Sigmoid colon (tissue), 4 donors: ENCODE measurements at regions not wholly inside any gene's neighbourhood (a gene's known extent, or its start where the extent isn't known, plus 50 kb on each side); places are given as distances from the start of the nearest gene placed in this dataset.

Experiments
- EP300 ChIP-seq, 4 donors: sonication (generic); formaldehyde crosslinking; IDR thresholded peaks; one replicate each; pipeline ENCODE4 v1.6.1; 2017; ENCODE audit warnings: antibody characterized with exemption in 4 of 4
- POLR2AphosphoS5 ChIP-seq, 4 donors: sonication (generic); formaldehyde crosslinking; IDR thresholded peaks; one replicate each; pipeline ENCODE4 v1.6.1; 2017; ENCODE audit warnings: antibody characterized with exemption in 4 of 4
- TF ChIP-seq, protein P1 (sequence below), 4 experiments: fragments of 450-650 bp in 3 of 4; fragments of 200-600 bp in 1 of 4; IDR thresholded peaks; one replicate each; pipeline ENCODE4 v1.5.1; 2016 to 2019; ENCODE audit warnings: antibody characterized with exemption in 4 of 4, mild to moderate bottlenecking in 3 of 4, moderate library complexity in 2 of 4

DNA sequence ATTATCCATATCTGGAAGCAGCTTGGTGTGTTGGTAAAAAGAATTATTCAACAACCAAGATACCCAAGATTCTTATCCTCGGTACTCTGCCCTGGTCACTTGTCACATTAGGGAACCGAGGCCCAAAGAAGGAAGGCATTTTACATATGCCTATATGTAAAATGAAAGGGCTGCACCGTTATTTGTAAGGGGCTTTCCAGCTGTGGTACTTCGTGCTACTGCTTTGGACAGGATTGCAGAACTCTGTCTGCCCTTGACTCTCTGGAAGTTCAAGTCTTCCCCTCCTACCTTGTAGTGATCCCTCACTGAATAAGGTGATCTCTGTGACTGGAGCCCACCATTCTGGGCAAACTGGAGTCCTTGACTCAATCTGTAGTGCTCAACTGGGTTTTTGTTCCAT lies 198.9 kb upstream of the TOPAZ1 start:
- TF ChIP-seq, protein P1, sequence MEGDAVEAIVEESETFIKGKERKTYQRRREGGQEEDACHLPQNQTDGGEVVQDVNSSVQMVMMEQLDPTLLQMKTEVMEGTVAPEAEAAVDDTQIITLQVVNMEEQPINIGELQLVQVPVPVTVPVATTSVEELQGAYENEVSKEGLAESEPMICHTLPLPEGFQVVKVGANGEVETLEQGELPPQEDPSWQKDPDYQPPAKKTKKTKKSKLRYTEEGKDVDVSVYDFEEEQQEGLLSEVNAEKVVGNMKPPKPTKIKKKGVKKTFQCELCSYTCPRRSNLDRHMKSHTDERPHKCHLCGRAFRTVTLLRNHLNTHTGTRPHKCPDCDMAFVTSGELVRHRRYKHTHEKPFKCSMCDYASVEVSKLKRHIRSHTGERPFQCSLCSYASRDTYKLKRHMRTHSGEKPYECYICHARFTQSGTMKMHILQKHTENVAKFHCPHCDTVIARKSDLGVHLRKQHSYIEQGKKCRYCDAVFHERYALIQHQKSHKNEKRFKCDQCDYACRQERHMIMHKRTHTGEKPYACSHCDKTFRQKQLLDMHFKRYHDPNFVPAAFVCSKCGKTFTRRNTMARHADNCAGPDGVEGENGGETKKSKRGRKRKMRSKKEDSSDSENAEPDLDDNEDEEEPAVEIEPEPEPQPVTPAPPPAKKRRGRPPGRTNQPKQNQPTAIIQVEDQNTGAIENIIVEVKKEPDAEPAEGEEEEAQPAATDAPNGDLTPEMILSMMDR (IDR thresholded peaks at IDR 0.05): no peak
- no peak for TF ChIP-seq POLR2AphosphoS5 (IDR thresholded peaks at IDR 0.05)
- TF ChIP-seq EP300 (IDR thresholded peaks at IDR 0.05): no peak
